ENCODE measurements at regions not wholly inside any gene's neighbourhood (a gene's known extent, or its start where the extent isn't known, plus 50 kb on each side); places are given as distances from the start of the nearest gene placed in this dataset.

DNA sequence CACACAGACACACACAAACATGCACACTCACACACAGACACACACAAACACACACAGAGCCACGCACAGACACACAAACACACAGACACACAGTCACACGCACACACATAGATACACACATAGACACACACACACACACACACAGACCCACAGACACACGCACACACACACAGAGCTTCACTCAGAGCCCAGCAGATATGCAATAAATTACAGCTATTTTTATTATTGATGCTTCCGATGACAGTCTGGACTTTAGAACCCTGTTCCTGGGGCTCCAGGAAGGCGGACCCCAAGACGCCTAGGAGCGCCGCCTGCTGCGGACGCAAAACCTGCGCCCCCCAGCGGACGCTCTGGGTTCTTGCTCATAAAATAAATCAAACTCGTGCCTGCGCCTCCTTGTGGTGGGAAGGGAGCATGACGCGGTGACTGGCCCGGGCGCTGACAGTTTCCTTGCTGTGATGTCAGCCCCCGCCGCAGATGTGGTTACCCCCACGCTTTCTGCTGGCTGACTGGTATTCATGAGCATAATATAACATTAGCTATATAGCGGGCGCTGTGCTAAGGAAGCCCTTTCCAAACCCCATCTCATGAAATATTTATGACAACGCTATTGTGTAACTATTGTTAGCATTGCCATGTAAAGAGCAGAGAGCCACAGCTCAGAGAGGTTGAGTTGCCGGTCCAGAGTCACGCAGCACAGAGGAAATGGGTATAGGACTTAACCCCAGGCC lies 64.4 kb upstream of the TM9SF2 start:
- peak; percentile 94 for DNase-seq (ENCODE audit: low read depth in 2 of 2)

DNA sequence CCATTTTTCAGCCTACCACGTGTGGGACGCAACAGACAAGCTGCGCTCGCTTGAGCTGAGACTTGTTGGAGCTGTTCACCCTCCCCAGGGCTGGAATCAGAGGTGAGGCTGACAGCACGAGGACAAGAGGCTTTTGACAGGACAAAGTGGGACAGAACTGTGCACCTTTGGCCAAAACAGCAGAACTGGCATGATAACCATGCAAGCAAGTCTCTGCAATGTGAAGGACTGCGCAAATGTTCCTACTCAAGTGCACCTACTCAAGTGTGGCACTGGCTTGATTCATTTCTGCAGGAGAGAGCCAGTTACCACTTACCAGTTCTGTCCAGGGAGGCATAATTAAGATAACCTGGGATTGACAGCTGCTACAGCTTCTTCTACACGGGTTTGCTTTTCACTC lies 62.2 kb upstream of the TM9SF2 start:
- no peak for DNase-seq (ENCODE audit: low read depth in 2 of 2)

DNA sequence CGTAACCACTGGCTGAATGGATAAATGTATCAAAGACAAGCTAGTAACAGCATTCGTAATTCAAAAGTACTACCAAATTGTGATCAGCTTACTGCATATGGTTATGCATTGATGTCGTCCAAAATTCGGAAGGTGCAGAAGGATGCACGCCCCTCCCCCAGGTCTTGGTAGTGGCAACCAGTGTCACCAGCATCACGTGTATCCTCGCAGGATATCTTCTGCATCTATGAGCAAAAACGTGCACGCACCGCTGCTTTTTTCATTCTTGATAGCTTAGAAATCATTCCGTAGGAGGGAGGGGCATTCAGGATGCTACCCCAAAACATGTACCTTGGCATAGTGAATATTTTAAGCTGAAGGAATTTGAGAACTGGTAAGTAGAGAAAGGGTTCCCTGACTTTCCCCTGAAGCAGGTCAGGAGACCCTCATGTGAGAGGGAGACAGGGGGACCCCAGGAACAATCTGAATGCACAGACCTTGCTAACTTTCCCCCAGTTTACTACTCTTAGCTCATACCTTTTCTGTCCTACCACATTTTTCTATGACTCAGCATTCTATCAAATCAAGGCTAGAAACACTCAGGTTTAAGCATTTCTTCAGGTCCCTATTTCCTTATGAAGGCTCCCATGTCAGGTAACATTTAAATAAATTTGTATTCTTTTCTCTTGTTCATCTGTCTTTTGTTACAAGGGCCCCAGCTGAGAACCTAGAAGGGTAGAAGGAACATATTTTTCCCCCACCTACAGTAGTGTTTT lies 61.2 kb upstream of the TM9SF2 start:
- DNase-seq (ENCODE audit: low read depth in 2 of 2), result no peak

DNA sequence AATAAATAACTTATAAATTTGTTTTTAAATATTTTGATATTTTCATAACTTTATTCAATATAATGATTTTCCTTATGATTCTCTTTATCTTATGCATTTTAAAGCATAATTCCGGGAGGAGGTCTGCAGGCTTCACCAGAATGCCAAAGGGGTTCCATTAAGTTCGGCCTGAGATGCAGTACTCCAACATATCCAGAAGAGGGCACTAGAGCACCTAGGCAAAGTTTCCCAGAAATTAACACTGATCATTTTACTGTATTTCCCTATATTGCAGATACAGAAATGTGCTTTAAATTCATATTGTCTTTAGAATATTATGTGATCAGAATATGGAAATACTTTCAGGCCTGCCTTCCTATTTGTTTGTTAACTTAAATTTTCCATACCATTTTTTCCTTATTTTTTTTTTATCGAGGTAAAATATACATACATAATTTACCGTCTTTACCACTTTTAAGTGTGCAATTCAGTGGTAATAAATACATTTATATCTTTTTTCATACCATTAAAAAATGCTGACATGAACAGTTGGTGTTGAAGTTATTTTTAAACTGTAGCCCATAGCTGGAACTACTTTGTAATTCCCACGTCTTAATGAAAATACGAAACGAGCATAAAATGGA lies 58.9 kb upstream of the TM9SF2 start:
- DNase-seq (ENCODE audit: low read depth in 2 of 2), result no peak

DNA sequence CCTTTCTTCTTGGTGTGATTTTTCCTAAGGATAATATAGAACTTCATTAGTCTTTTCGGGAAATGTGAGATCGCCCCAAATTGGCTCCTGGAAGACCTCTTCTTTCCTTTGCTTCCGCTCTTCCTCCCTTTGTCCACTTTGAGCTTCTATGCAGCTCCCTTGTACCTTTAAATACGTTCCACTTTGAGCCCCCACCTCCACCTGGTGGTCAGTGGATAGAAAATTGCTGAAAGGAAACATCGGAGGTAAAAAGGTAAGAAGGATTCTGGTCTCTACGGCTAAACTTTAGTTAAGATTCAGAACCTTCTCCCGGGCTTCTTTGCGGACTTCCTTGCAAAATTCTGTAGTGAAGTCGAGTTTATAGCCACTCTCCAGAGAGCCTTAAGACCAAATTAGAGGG lies 55.0 kb upstream of the TM9SF2 start:
- DNase-seq (ENCODE audit: low read depth in 2 of 2), result no peak

DNA sequence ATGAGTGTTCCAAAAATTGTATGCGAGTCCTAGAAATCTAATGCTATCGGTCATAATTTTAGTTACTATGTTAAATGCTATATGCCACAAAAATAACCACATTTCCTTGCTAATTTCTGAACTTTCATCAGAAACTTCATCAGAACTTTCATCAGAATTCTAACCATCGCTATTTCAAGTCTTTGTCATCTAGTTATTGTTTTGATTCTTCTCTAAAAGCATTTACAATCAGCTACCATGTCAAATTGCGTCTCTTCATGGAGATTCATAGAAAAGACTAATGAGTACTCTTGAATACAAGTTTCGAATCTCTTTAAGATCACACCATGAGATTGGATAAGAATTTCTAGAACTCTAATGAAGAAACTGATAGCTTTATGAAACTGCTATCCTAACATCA lies 52.7 kb upstream of the TM9SF2 start:
- no peak for DNase-seq (ENCODE audit: low read depth in 2 of 2)

DNA sequence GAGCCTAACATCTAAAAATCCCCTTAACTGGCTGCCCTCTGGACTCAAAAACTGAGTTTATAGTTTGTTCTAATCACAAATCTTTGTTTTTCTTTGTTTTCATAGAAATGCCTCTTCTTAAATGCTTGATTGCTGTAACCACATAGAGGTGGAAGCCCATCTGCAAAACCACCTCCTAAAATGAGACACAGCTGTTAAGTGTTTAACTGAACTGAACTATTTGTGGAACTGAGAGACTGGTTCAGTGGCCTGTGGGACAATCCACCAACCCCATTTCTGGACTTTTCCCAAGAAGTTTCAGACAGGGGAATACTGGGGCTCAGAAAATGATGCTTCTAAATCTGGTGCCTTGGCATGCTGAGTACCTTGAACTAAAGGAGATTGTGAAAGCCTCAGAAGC lies 50.9 kb upstream of the TM9SF2 start:
- no peak for DNase-seq (ENCODE audit: low read depth in 2 of 2)

Data from stimulated activated CD4-positive, alpha-beta T cell treated with anti-CD3 and anti-CD28 coated beads, Interleukin-15, amount 100 ng/mL, for 48 hours (primary cell).